T-helper 1 cell treated with Interleukin-12 subunit alpha and Interleukin-12 subunit beta and Interleukin-4 antibody, amounts not matched to agents 30 μg/mL and 1 μg/mL, for 36 hours (primary cell): ENCODE measurements at regions not wholly inside any gene's neighbourhood (a gene's known extent, or its start where the extent isn't known, plus 50 kb on each side); places are given as distances from the start of the nearest gene placed in this dataset.
A peak's percentile ranks its signal among the peaks of the same experiment; 100 is the strongest.

Source experiments
- H3K27ac Mint-ChIP-seq: one replicate; pipeline ENCODE4 v1.8.0; 2021; ENCODE audit warnings: mild to moderate bottlenecking, mixed read lengths
- H3K27me3 Mint-ChIP-seq: one replicate; pipeline ENCODE4 v1.8.0; 2021; ENCODE audit warnings: low read depth, mixed read lengths
- H3K36me3 Mint-ChIP-seq: one replicate; pipeline ENCODE4 v1.8.0; 2021; ENCODE audit warnings: low read depth, mixed read lengths
- H3K4me1 Mint-ChIP-seq: one replicate; pipeline ENCODE4 v1.8.0; 2021; ENCODE audit warnings: low read depth, mixed read lengths
- H3K4me3 Mint-ChIP-seq: one replicate; pipeline ENCODE4 v1.8.0; 2021; ENCODE audit warnings: mild to moderate bottlenecking, moderate library complexity, mixed read lengths
- H3K9me3 Mint-ChIP-seq: one replicate; pipeline ENCODE4 v1.8.0; 2021; ENCODE audit warnings: mixed read lengths

- Mint-ChIP-seq H3K9me3 (peaks cover 5% of the 10 kb centered on the region), H3K27me3 (peaks cover 10% of the 10 kb centered on the region), H3K4me1 (peaks cover 14% of the 10 kb centered on the region), H3K36me3 (no peaks in the 10 kb centered on the region), H3K4me3 (no peak overlapping the region), H3K27ac (no peak overlapping the region)
These were observed 206.8 kb downstream of the VAPA start for GRCh38 chr18:10120622-10121021.

- Mint-ChIP-seq H3K4me3 (no peak overlapping the region), H3K27ac (no peak overlapping the region), H3K9me3 (peaks cover 5% of the 10 kb centered on the region), H3K36me3 (no peaks in the 10 kb centered on the region), H3K4me1 (peaks cover 14% of the 10 kb centered on the region), H3K27me3 (peaks cover 10% of the 10 kb centered on the region)
These were observed 207.2 kb downstream of the VAPA start for GRCh38 chr18:10121028-10121427.

- Mint-ChIP-seq H3K4me1 (peaks cover 14% of the 10 kb centered on the region), H3K4me3 (no peak overlapping the region), H3K27ac (no peak overlapping the region), H3K36me3 (no peaks in the 10 kb centered on the region), H3K27me3 (peaks cover 10% of the 10 kb centered on the region), H3K9me3 (peaks cover 5% of the 10 kb centered on the region)
These were observed 208.1 kb downstream of the VAPA start for GRCh38 chr18:10121786-10122515.

GRCh38 chr18:10122988-10123950 lies 209.5 kb downstream of the VAPA start:
- Mint-ChIP-seq H3K4me1 (peaks cover 14% of the 10 kb centered on the region), H3K4me3 (no peak overlapping the region), H3K36me3 (no peaks in the 10 kb centered on the region), H3K27ac (peak overlapping the region; percentile 63), H3K9me3 (peaks cover 4% of the 10 kb centered on the region), H3K27me3 (peaks cover 6% of the 10 kb centered on the region)

- Mint-ChIP-seq H3K27ac (peak overlapping the region; percentile 82), H3K9me3 (no peaks in the 10 kb centered on the region), H3K4me3 (no peak overlapping the region), H3K36me3 (no peaks in the 10 kb centered on the region), H3K4me1 (peaks cover 14% of the 10 kb centered on the region), H3K27me3 (no peaks in the 10 kb centered on the region)
These were observed 210.3 kb downstream of the VAPA start for GRCh38 chr18:10124071-10124470.

GRCh38 chr18:10124557-10124956 lies 210.7 kb downstream of the VAPA start:
- peaks cover 4% of the 10 kb centered on the region for H3K27me3 Mint-ChIP-seq
- no peaks in the 10 kb centered on the region for H3K9me3 Mint-ChIP-seq
- H3K27ac Mint-ChIP-seq, result peak overlapping the region; percentile 82
- no peaks in the 10 kb centered on the region for H3K36me3 Mint-ChIP-seq
- peaks cover 14% of the 10 kb centered on the region for H3K4me1 Mint-ChIP-seq
- no peak overlapping the region for H3K4me3 Mint-ChIP-seq

- Mint-ChIP-seq H3K27ac (no peak overlapping the region), H3K27me3 (peaks cover 8% of the 10 kb centered on the region), H3K36me3 (no peaks in the 10 kb centered on the region), H3K4me1 (peaks cover 14% of the 10 kb centered on the region), H3K4me3 (no peak overlapping the region), H3K9me3 (no peaks in the 10 kb centered on the region)
These were observed 211.2 kb downstream of the VAPA start for GRCh38 chr18:10124967-10125366.

GRCh38 chr18:10127729-10128128 lies 213.9 kb downstream of the VAPA start:
- Mint-ChIP-seq H3K27ac (no peak overlapping the region), H3K27me3 (peaks cover 34% of the 10 kb centered on the region), H3K4me3 (no peak overlapping the region), H3K9me3 (no peaks in the 10 kb centered on the region), H3K36me3 (no peaks in the 10 kb centered on the region), H3K4me1 (peaks cover 14% of the 10 kb centered on the region)

GRCh38 chr18:10128921-10129501 lies 215.2 kb downstream of the VAPA start:
- Mint-ChIP-seq H3K4me1 (peaks cover 5% of the 10 kb centered on the region), H3K9me3 (no peaks in the 10 kb centered on the region), H3K36me3 (no peaks in the 10 kb centered on the region), H3K27ac (no peak overlapping the region), H3K27me3 (peaks cover 42% of the 10 kb centered on the region), H3K4me3 (no peak overlapping the region)

GRCh38 chr18:10130606-10131005 lies 216.8 kb downstream of the VAPA start:
- Mint-ChIP-seq H3K4me1 (no peaks in the 10 kb centered on the region), H3K4me3 (no peak overlapping the region), H3K27me3 (peaks cover 46% of the 10 kb centered on the region), H3K27ac (no peak overlapping the region), H3K9me3 (no peaks in the 10 kb centered on the region), H3K36me3 (no peaks in the 10 kb centered on the region)

- no peaks in the 10 kb centered on the region for H3K9me3 Mint-ChIP-seq
- H3K4me1 Mint-ChIP-seq, result no peaks in the 10 kb centered on the region
- no peak overlapping the region for H3K27ac Mint-ChIP-seq
- H3K4me3 Mint-ChIP-seq, result no peak overlapping the region
- no peaks in the 10 kb centered on the region for H3K36me3 Mint-ChIP-seq
- peaks cover 46% of the 10 kb centered on the region for H3K27me3 Mint-ChIP-seq
These were observed 217.3 kb downstream of the VAPA start for GRCh38 chr18:10131081-10131459.

- no peak overlapping the region for H3K4me3 Mint-ChIP-seq
- no peaks in the 10 kb centered on the region for H3K4me1 Mint-ChIP-seq
- no peaks in the 10 kb centered on the region for H3K9me3 Mint-ChIP-seq
- peaks cover 46% of the 10 kb centered on the region for H3K27me3 Mint-ChIP-seq
- H3K27ac Mint-ChIP-seq, result no peak overlapping the region
- H3K36me3 Mint-ChIP-seq, result no peaks in the 10 kb centered on the region
These were observed 217.9 kb downstream of the VAPA start for GRCh38 chr18:10131460-10132395.

GRCh38 chr18:10133516-10133915 lies 219.7 kb downstream of the VAPA start:
- H3K36me3 Mint-ChIP-seq, result no peaks in the 10 kb centered on the region
- no peak overlapping the region for H3K4me3 Mint-ChIP-seq
- H3K27me3 Mint-ChIP-seq, result peaks cover 46% of the 10 kb centered on the region
- H3K27ac Mint-ChIP-seq, result no peak overlapping the region
- H3K4me1 Mint-ChIP-seq, result no peaks in the 10 kb centered on the region
- no peaks in the 10 kb centered on the region for H3K9me3 Mint-ChIP-seq

GRCh38 chr18:10134204-10134603 lies 220.4 kb downstream of the VAPA start:
- Mint-ChIP-seq H3K36me3 (no peaks in the 10 kb centered on the region), H3K27me3 (peaks cover 45% of the 10 kb centered on the region), H3K9me3 (no peaks in the 10 kb centered on the region), H3K4me3 (no peak overlapping the region), H3K27ac (no peak overlapping the region), H3K4me1 (no peaks in the 10 kb centered on the region)
